ENCODE measurements at regions not wholly inside any gene's neighbourhood (a gene's known extent, or its start where the extent isn't known, plus 50 kb on each side); places are given as distances from the start of the nearest gene placed in this dataset.

GRCh38 chr1:8230292-8230621 is 87.7 kb upstream of the SLC45A1 start:
- TF ChIP-seq, protein P1, sequence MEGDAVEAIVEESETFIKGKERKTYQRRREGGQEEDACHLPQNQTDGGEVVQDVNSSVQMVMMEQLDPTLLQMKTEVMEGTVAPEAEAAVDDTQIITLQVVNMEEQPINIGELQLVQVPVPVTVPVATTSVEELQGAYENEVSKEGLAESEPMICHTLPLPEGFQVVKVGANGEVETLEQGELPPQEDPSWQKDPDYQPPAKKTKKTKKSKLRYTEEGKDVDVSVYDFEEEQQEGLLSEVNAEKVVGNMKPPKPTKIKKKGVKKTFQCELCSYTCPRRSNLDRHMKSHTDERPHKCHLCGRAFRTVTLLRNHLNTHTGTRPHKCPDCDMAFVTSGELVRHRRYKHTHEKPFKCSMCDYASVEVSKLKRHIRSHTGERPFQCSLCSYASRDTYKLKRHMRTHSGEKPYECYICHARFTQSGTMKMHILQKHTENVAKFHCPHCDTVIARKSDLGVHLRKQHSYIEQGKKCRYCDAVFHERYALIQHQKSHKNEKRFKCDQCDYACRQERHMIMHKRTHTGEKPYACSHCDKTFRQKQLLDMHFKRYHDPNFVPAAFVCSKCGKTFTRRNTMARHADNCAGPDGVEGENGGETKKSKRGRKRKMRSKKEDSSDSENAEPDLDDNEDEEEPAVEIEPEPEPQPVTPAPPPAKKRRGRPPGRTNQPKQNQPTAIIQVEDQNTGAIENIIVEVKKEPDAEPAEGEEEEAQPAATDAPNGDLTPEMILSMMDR (conservative IDR thresholded peaks at IDR 0.05) = no peak
- TF ChIP-seq ZFX (IDR thresholded peaks at IDR 0.05) = no peak
